ENCODE measurements at regions not wholly inside any gene's neighbourhood (a gene's known extent, or its start where the extent isn't known, plus 50 kb on each side); places are given as distances from the start of the nearest gene placed in this dataset.

- H3K4me1 Mint-ChIP-seq (ENCODE audit: low read depth) = peaks cover 25% of the 10 kb centered on the region
- DNase-seq = no peak
- intact Hi-C loops (cut with micrococcal nuclease) = loop anchor here (10.0 kb wide), 1 partner anchor 52 kb away; no protein-coding TSS in a partner anchor
- no peak overlapping the region for H3K4me3 Mint-ChIP-seq
- H3K27me3 Mint-ChIP-seq = no peaks in the 10 kb centered on the region
- H3K36me3 Mint-ChIP-seq (ENCODE audit: low read depth) = no peaks in the 10 kb centered on the region
- H3K27ac Mint-ChIP-seq = no peak overlapping the region
- peaks cover 4% of the 10 kb centered on the region for H3K9me3 Mint-ChIP-seq
- ChIA-PET CTCF (interaction anchor here (0.8 to 1.6 kb wide), 4 partner anchors 16 to 436 kb away, joined by 3 to 4 read pairs (median 3); partner anchors contain the start of gene HADH), POLR2A (interaction anchor here (0.7 to 1.5 kb wide), 4 partner anchors 66 to 310 kb away, joined by 3 to 4 read pairs (median 3); no protein-coding TSS in a partner anchor)
- TF ChIP-seq CTCF (IDR thresholded peaks at IDR 0.05) = no peak
- peak; percentile 76 for ATAC-seq
Observed at GRCh38 chr4:108426493-108426892, 193.9 kb upstream of the RPL34 start.

- peaks cover 4% of the 10 kb centered on the region for H3K9me3 Mint-ChIP-seq
- peaks cover 25% of the 10 kb centered on the region for H3K4me1 Mint-ChIP-seq (ENCODE audit: low read depth)
- H3K4me3 Mint-ChIP-seq = no peak overlapping the region
- TF ChIP-seq CTCF (IDR thresholded peaks at IDR 0.05) = no peak
- DNase-seq = no peak
- H3K36me3 Mint-ChIP-seq (ENCODE audit: low read depth) = no peaks in the 10 kb centered on the region
- ChIA-PET POLR2A (interaction anchor here (0.7 to 1.5 kb wide), 4 partner anchors 65 to 310 kb away, joined by 3 to 4 read pairs (median 3); no protein-coding TSS in a partner anchor), CTCF (interaction anchor here (0.8 to 1.6 kb wide), 4 partner anchors 17 to 436 kb away, joined by 3 to 4 read pairs (median 3); partner anchors contain the start of gene HADH)
- peak; percentile 68 for ATAC-seq
- H3K27ac Mint-ChIP-seq = peak overlapping the region; percentile 1
- H3K27me3 Mint-ChIP-seq = no peaks in the 10 kb centered on the region
- intact Hi-C loops (cut with micrococcal nuclease) = loop anchor here (10.0 kb wide), 1 partner anchor 51 kb away; no protein-coding TSS in a partner anchor
Observed at GRCh38 chr4:108425988-108426387, 194.4 kb upstream of the RPL34 start.

- intact Hi-C loops (cut with micrococcal nuclease) = no loop called here
- H3K4me1 Mint-ChIP-seq (ENCODE audit: low read depth) = peaks cover 6% of the 10 kb centered on the region
- ChIA-PET POLR2A (no interaction called here), CTCF (no interaction called here)
- no peaks in the 10 kb centered on the region for H3K36me3 Mint-ChIP-seq (ENCODE audit: low read depth)
- DNase-seq = no peak
- H3K27me3 Mint-ChIP-seq = no peaks in the 10 kb centered on the region
- peaks cover 3% of the 10 kb centered on the region for H3K9me3 Mint-ChIP-seq
- H3K4me3 Mint-ChIP-seq = no peak overlapping the region
- no peak overlapping the region for H3K27ac Mint-ChIP-seq
- no peak for ATAC-seq
- no peak for TF ChIP-seq CTCF (IDR thresholded peaks at IDR 0.05)
Observed at GRCh38 chr4:108417923-108418322, 202.5 kb upstream of the RPL34 start.

GRCh38 chr4:108416831-108417230 lies 203.5 kb upstream of the RPL34 start:
- Mint-ChIP-seq H3K4me3 (no peak overlapping the region), H3K27me3 (no peaks in the 10 kb centered on the region), H3K9me3 (no peaks in the 10 kb centered on the region), H3K4me1 (ENCODE audit: low read depth) (peaks cover 6% of the 10 kb centered on the region), H3K36me3 (ENCODE audit: low read depth) (no peaks in the 10 kb centered on the region), H3K27ac (no peak overlapping the region)
- ChIA-PET CTCF (interaction anchor here (1.5 kb wide), 1 partner anchor 15 kb away, joined by 3 read pairs; no protein-coding TSS in a partner anchor), POLR2A (interaction anchor here (0.7 kb wide), 1 partner anchor 130 kb away, joined by 3 read pairs; no protein-coding TSS in a partner anchor)
- DNase-seq = no peak
- no peak for TF ChIP-seq CTCF (IDR thresholded peaks at IDR 0.05)
- no peak for ATAC-seq
- intact Hi-C loops (cut with micrococcal nuclease) = no loop called here

- TF ChIP-seq CTCF (IDR thresholded peaks at IDR 0.05) = no peak
- no peaks in the 10 kb centered on the region for H3K9me3 Mint-ChIP-seq
Observed at GRCh38 chr4:108415389-108415788, 205.0 kb upstream of the RPL34 start.

More at GRCh38 chr4:108415389-108415788, 205.0 kb upstream of the RPL34 start:
- ATAC-seq (no peak), DNase-seq (no peak)
- H3K4me3 Mint-ChIP-seq = no peak overlapping the region
- peaks cover 6% of the 10 kb centered on the region for H3K4me1 Mint-ChIP-seq (ENCODE audit: low read depth)
- no peaks in the 10 kb centered on the region for H3K36me3 Mint-ChIP-seq (ENCODE audit: low read depth)
- intact Hi-C loops (cut with micrococcal nuclease) = no loop called here
- no peak overlapping the region for H3K27ac Mint-ChIP-seq
- ChIA-PET CTCF (no interaction called here), POLR2A (interaction anchor here (0.6 kb wide), 1 partner anchor 769 kb away, joined by 3 read pairs; no protein-coding TSS in a partner anchor)
- H3K27me3 Mint-ChIP-seq = no peaks in the 10 kb centered on the region

All from activated CD8-positive, alpha-beta T cell treated with anti-CD3 and anti-CD28 coated beads for 36 hours (primary cell).